K562 (cell line): ENCODE measurements at regions not wholly inside any gene's neighbourhood (a gene's known extent, or its start where the extent isn't known, plus 50 kb on each side); places are given as distances from the start of the nearest gene placed in this dataset.

Experiments used
- ATAC-seq: fragments of 200-7000 bp; cut with Tn5 transposase; 3 replicates; pipeline ENCODE4 v1.9.1; 2020; ENCODE audit warnings: moderate library complexity
- BruUV-seq: library from RNA; stranded (reverse); fragments of 400-500 nt; replicated peaks from 2 replicates; lab custom pipeline; 2021; lab: Mats Ljungman, UMichigan
- CTCF ChIA-PET: fragments of 300-600 bp; formaldehyde crosslinking; extraction: SDS; loops from one replicate; lab custom pipeline; 2021; ENCODE audit warnings: low intra/inter-chr PET ratio; lab: Yijun Ruan, JAX
- POLR2A ChIA-PET: fragments of 300-600, 350-650 bp; sonication (Branson Sonifier 250); formaldehyde crosslinking; extraction: SDS; loops from one replicate; lab custom pipeline; 2021; ENCODE audit warnings: antibody characterized with exemption, inconsistent platforms; lab: Yijun Ruan, JAX
- DNase-seq, 4 experiments: peaks; one replicate each; pipeline versions ENCODE4 v3.0.0 to v3.0.0-alpha.2; 2011 to 2018; ENCODE audit warnings: low spot score in 3 of 4, mixed read lengths in 3 of 4; ENCODE audit errors: extremely low read depth in 1 of 4
- FAIRE-seq: peaks from 2 replicates; lab custom pipeline; 2011; peaks lifted over from hg19 to GRCh38; lab: Jason Lieb, UNC
- H2AFZ ChIP-seq: 2 replicates; pipeline ENCODE4 v1.6.0; 2011; ENCODE audit warnings: low read depth, low read length, control low read depth, inconsistent platforms
- H3K27ac ChIP-seq: fragments of 200-600 bp; 3 replicates; pipeline ENCODE4 v1.8.0; 2011; ENCODE audit warnings: low read depth, mild to moderate bottlenecking, control low read depth, inconsistent platforms, low read length, moderate library complexity, mixed read lengths; ENCODE audit errors: extremely low read depth
- H3K27me3 ChIP-seq, 2 experiments: fragments of 300-600 bp in 1 of 2; 2 replicates in 1 of 2; 3 replicates in 1 of 2; pipeline versions ENCODE4 v1.6.0 to v1.8.0; 2011; ENCODE audit warnings: inconsistent platforms in 2 of 2, low read length in 2 of 2, mild to moderate bottlenecking in 1 of 2, mixed read lengths in 1 of 2, moderate library complexity in 1 of 2; ENCODE audit not compliant: control insufficient read depth in 2 of 2, insufficient read depth in 2 of 2
- H3K36me3 ChIP-seq: fragments of 300-600 bp; 3 replicates; pipeline ENCODE4 v1.8.0; 2011; ENCODE audit warnings: mild to moderate bottlenecking, low read length, inconsistent platforms; ENCODE audit not compliant: control insufficient read depth, insufficient read depth
- H3K4me1 ChIP-seq, 2 experiments: fragments of 200-600 bp in 1 of 2; replicated peaks in 1 of 2; 2 replicates in 1 of 2; 3 replicates in 1 of 2; pipeline versions ENCODE4 v1.5.1 to v1.8.0; 2011; ENCODE audit warnings: inconsistent platforms in 2 of 2, low read length in 2 of 2, mild to moderate bottlenecking in 1 of 2, mixed read lengths in 1 of 2, moderate library complexity in 1 of 2; ENCODE audit not compliant: control insufficient read depth in 2 of 2, insufficient read depth in 2 of 2
- H3K4me2 ChIP-seq: 2 replicates; pipeline ENCODE4 v1.6.1; 2011; ENCODE audit warnings: low read length, control low read depth, inconsistent platforms, mixed read lengths; ENCODE audit not compliant: insufficient read depth
- H3K4me3 ChIP-seq: fragments of 200-600 bp; sonication (generic), shearing (Covaris generic); 2 replicates; pipeline ENCODE4 v1.5.1; 2016; ENCODE audit warnings: control low read depth, inconsistent platforms
- H3K79me2 ChIP-seq: fragments of 200-600 bp; 3 replicates; pipeline ENCODE4 v1.8.0; 2011; ENCODE audit warnings: low read length, inconsistent platforms; ENCODE audit not compliant: control insufficient read depth, insufficient read depth
- H3K9ac ChIP-seq, 2 experiments: 2 replicates each; pipeline versions ENCODE4 v1.6.0 to v1.6.1; 2011; ENCODE audit warnings: low read depth in 2 of 2, low read length in 2 of 2, control low read depth in 1 of 2, inconsistent platforms in 1 of 2, mild to moderate bottlenecking in 1 of 2, mixed read lengths in 1 of 2; ENCODE audit not compliant: insufficient read depth in 1 of 2
- H3K9me1 ChIP-seq: one replicate; pipeline ENCODE4 v1.6.0; 2011; ENCODE audit warnings: inconsistent platforms, mild to moderate bottlenecking, low read length, moderate library complexity; ENCODE audit not compliant: control insufficient read depth, insufficient read depth
- H3K9me3 ChIP-seq: replicated peaks from 2 replicates; pipeline ENCODE4 v1.5.1; 2011; ENCODE audit warnings: low read depth, low read length, inconsistent platforms; ENCODE audit not compliant: control insufficient read depth, insufficient read depth
- H4K20me1 ChIP-seq: replicated peaks from 2 replicates; pipeline ENCODE4 v1.6.1; 2011; ENCODE audit warnings: low read length, inconsistent platforms, mixed read lengths; ENCODE audit not compliant: control insufficient read depth, insufficient read depth
- CHCHD3 ChIP-seq: fragments of 250-450 bp; sonication (Bioruptor Pico); IDR thresholded peaks from 2 replicates; pipeline ENCODE4 v2.1.2; 2022; ENCODE audit warnings: mild to moderate bottlenecking
- FOS ChIP-seq: IDR thresholded peaks from 3 replicates; pipeline ENCODE4 v1.6.1; 2011; ENCODE audit not compliant: insufficient read length; ENCODE audit errors: extremely low read depth
- FOXA1 ChIP-seq: fragments of 450-650 bp; IDR thresholded peaks from 2 replicates; pipeline ENCODE4 v1.6.1; 2016; ENCODE audit warnings: mild to moderate bottlenecking, borderline replicate concordance
- HMGN3 ChIP-seq: IDR thresholded peaks from 2 replicates; pipeline ENCODE4 v1.6.1; 2011; ENCODE audit warnings: borderline replicate concordance, low read depth, mild to moderate bottlenecking, mixed read lengths, low read length; ENCODE audit not compliant: insufficient read length; ENCODE audit errors: extremely low read depth
- MEIS2 ChIP-seq: fragments of 450-650 bp; IDR thresholded peaks from 2 replicates; pipeline ENCODE4 v1.6.1; 2014; ENCODE audit warnings: mild to moderate bottlenecking; ENCODE audit not compliant: partially characterized antibody
- NKRF ChIP-seq: fragments of 450-650 bp; IDR thresholded peaks from 2 replicates; pipeline ENCODE4 v1.6.1; 2016; ENCODE audit warnings: borderline replicate concordance
- RHOXF2B ChIP-seq: fragments of 250-450 bp; sonication (Bioruptor Pico); conservative IDR thresholded peaks from 2 replicates; pipeline ENCODE4 v1.5.1; 2021
- SRSF9 ChIP-seq: fragments of 200-400 bp; formaldehyde crosslinking; IDR thresholded peaks from 2 replicates; pipeline ENCODE4 v1.6.1; 2017; ENCODE audit warnings: low read depth, low read length, borderline replicate concordance
- STAG1 ChIP-seq: sonication (generic); formaldehyde crosslinking; IDR thresholded peaks from 2 replicates; pipeline ENCODE4 v1.5.0; 2020; ENCODE audit warnings: missing genetic modification reagents, borderline replicate concordance
- ZNF121 ChIP-seq: sonication (generic); formaldehyde crosslinking; conservative IDR thresholded peaks from 2 replicates; pipeline ENCODE4 v1.8.0; 2022; ENCODE audit warnings: missing genetic modification reagents
- ZNF134 ChIP-seq: fragments of 250-450 bp; sonication (Bioruptor Pico); conservative IDR thresholded peaks from 2 replicates; pipeline ENCODE4 v1.4.0; 2020
- ZNF253 ChIP-seq: fragments of 250-450 bp; sonication (Bioruptor Pico); conservative IDR thresholded peaks from 2 replicates; pipeline ENCODE4 v1.6.1; 2021; ENCODE audit warnings: mild to moderate bottlenecking
- ZNF79 ChIP-seq: fragments of 250-450 bp; sonication (Bioruptor Pico); IDR thresholded peaks from 2 replicates; pipeline ENCODE4 v1.4.0; 2020; ENCODE audit warnings: low read depth, mild to moderate bottlenecking, moderate library complexity
- WGBS: fragments of 100-300 bp; shearing (Covaris generic); methylation state at CpG from one replicate; pipeline ENCODE4 v1.1.6; 2016; ENCODE audit warnings: low coverage, mixed read lengths; ENCODE audit not compliant: insufficient coverage; ENCODE audit errors: missing lambda C conversion rate; 5-methylcytosine and 5-hydroxymethylcytosine counted together
- in situ Hi-C: fragments of 300-500 bp; cut with MboI; formaldehyde crosslinking; loops from 4 replicates; pipeline ENCODE4 v1.15.0; 2018; ENCODE audit warnings: inconsistent platforms, mixed read lengths
- intact Hi-C: fragments of 100-400 bp; cut with micrococcal nuclease; formaldehyde crosslinking; loops from 2 replicates; pipeline ENCODE4 v1.14.2; 2022
- TF ChIP-seq, protein P1 (sequence below): fragments of 200-800 bp; sonication (Bioruptor generic); IDR thresholded peaks from 2 replicates; pipeline ENCODE4 v1.6.1; 2016; ENCODE audit warnings: missing genetic modification characterization, missing compliant biosample characterization
- TF ChIP-seq, protein P2 (sequence below): fragments of 450-650 bp; formaldehyde crosslinking; conservative IDR thresholded peaks from 2 replicates; pipeline ENCODE4 v1.4.0; 2022; ENCODE audit warnings: mild to moderate bottlenecking, missing genetic modification characterization

- no peak for ATAC-seq
- no peak overlapping the region for H3K27ac ChIP-seq
- H3K4me2 ChIP-seq: no peak overlapping the region
- H2AFZ ChIP-seq: no peak overlapping the region
- no peaks in the 10 kb centered on the region for H3K79me2 ChIP-seq
- H3K27me3 ChIP-seq: peaks cover 4 to 8% of the 10 kb centered on the region in 2 experiments
- no peaks in the 10 kb centered on the region for H3K9me3 ChIP-seq
- H3K9ac ChIP-seq: no peak overlapping the region
- H3K4me1 ChIP-seq: no peaks in the 10 kb centered on the region
- H3K36me3 ChIP-seq: no peaks in the 10 kb centered on the region
- CTCF ChIA-PET: no interaction called here
- POLR2A ChIA-PET: no interaction called here
- WGBS: 2% methylated on average over 4 of the region's 4 CpGs
- DNase-seq: no peak
- no TSS peak for BruUV-seq
- H4K20me1 ChIP-seq: peaks cover 3% of the 10 kb centered on the region; the same call in 1 of the 2 replicates
- H3K9me1 ChIP-seq: no peaks in the 10 kb centered on the region
- no peak overlapping the region for H3K4me3 ChIP-seq
- intact Hi-C loops (no loop called here), in situ Hi-C loops (no loop called here)
- FAIRE-seq: no peak
- TF ChIP-seq SRSF9 (no peak), HMGN3 (no peak), ZNF79 (CRISPR knock-in tag) (no peak), STAG1 (CRISPR knock-in tag) (no peak), FOXA1 (no peak), ZNF134 (CRISPR knock-in tag) (no peak), CHCHD3 (CRISPR knock-in tag) (no peak), MEIS2 (no peak), FOS (no peak), RHOXF2B (CRISPR knock-in tag) (no peak), ZNF253 (CRISPR knock-in tag) (no peak), ZNF121 (CRISPR knock-in tag) (no peak), NKRF (no peak)
- TF ChIP-seq, protein P1, sequence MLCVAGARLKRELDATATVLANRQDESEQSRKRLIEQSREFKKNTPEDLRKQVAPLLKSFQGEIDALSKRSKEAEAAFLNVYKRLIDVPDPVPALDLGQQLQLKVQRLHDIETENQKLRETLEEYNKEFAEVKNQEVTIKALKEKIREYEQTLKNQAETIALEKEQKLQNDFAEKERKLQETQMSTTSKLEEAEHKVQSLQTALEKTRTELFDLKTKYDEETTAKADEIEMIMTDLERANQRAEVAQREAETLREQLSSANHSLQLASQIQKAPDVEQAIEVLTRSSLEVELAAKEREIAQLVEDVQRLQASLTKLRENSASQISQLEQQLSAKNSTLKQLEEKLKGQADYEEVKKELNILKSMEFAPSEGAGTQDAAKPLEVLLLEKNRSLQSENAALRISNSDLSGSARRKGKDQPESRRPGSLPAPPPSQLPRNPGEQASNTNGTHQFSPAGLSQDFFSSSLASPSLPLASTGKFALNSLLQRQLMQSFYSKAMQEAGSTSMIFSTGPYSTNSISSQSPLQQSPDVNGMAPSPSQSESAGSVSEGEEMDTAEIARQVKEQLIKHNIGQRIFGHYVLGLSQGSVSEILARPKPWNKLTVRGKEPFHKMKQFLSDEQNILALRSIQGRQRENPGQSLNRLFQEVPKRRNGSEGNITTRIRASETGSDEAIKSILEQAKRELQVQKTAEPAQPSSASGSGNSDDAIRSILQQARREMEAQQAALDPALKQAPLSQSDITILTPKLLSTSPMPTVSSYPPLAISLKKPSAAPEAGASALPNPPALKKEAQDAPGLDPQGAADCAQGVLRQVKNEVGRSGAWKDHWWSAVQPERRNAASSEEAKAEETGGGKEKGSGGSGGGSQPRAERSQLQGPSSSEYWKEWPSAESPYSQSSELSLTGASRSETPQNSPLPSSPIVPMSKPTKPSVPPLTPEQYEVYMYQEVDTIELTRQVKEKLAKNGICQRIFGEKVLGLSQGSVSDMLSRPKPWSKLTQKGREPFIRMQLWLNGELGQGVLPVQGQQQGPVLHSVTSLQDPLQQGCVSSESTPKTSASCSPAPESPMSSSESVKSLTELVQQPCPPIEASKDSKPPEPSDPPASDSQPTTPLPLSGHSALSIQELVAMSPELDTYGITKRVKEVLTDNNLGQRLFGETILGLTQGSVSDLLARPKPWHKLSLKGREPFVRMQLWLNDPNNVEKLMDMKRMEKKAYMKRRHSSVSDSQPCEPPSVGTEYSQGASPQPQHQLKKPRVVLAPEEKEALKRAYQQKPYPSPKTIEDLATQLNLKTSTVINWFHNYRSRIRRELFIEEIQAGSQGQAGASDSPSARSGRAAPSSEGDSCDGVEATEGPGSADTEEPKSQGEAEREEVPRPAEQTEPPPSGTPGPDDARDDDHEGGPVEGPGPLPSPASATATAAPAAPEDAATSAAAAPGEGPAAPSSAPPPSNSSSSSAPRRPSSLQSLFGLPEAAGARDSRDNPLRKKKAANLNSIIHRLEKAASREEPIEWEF (CRISPR knock-in tag): no peak
- TF ChIP-seq, protein P2, sequence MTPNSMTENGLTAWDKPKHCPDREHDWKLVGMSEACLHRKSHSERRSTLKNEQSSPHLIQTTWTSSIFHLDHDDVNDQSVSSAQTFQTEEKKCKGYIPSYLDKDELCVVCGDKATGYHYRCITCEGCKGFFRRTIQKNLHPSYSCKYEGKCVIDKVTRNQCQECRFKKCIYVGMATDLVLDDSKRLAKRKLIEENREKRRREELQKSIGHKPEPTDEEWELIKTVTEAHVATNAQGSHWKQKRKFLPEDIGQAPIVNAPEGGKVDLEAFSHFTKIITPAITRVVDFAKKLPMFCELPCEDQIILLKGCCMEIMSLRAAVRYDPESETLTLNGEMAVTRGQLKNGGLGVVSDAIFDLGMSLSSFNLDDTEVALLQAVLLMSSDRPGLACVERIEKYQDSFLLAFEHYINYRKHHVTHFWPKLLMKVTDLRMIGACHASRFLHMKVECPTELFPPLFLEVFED (CRISPR knock-in tag): no peak
Measured at GRCh38 chr10:78707745-78708144, 361.0 kb upstream of the ZMIZ1 start.
